Peyer's patch (tissue), 4 donors: ENCODE measurements at regions not wholly inside any gene's neighbourhood (a gene's known extent, or its start where the extent isn't known, plus 50 kb on each side); places are given as distances from the start of the nearest gene placed in this dataset.

ENCODE experiments used
- POLR2A ChIP-seq, 2 donors: fragments of 450-650 bp; IDR thresholded peaks; one replicate each; pipeline ENCODE4 v1.5.1; 2017; ENCODE audit warnings: antibody characterized with exemption in 2 of 2, mild to moderate bottlenecking in 2 of 2, moderate library complexity in 2 of 2
- TF ChIP-seq, protein P1 (sequence below), 6 experiments: fragments of 450-650 bp in 4 of 6; fragments of 200-600 bp in 2 of 6; sonication (generic) in 1 of 6; IDR thresholded peaks; one replicate each; pipeline ENCODE4 v1.5.1; 2017 to 2019; ENCODE audit warnings: antibody characterized with exemption in 6 of 6, mild to moderate bottlenecking in 3 of 6, moderate library complexity in 1 of 6

DNA sequence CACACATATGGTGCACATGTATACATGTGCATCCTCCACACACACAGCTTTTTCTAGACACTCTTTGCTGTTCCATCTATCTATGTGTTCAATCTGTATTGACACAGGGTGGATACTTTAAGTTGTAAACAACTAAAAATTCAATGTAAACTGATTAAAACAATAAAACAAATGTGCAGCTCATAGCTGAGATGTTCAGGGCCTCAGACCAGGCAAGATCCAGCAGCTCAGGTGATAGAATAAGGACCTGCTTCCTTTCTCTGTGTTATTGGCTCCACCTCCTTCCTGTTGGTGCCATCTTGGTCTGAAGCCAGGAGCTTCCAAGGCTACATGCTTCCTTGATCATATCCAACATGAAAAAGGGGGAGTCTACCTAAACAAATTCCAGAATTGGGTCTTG is 158.1 kb upstream of the RFLNA start:
- TF ChIP-seq POLR2A (IDR thresholded peaks at IDR 0.05): no peak
- TF ChIP-seq, protein P1, sequence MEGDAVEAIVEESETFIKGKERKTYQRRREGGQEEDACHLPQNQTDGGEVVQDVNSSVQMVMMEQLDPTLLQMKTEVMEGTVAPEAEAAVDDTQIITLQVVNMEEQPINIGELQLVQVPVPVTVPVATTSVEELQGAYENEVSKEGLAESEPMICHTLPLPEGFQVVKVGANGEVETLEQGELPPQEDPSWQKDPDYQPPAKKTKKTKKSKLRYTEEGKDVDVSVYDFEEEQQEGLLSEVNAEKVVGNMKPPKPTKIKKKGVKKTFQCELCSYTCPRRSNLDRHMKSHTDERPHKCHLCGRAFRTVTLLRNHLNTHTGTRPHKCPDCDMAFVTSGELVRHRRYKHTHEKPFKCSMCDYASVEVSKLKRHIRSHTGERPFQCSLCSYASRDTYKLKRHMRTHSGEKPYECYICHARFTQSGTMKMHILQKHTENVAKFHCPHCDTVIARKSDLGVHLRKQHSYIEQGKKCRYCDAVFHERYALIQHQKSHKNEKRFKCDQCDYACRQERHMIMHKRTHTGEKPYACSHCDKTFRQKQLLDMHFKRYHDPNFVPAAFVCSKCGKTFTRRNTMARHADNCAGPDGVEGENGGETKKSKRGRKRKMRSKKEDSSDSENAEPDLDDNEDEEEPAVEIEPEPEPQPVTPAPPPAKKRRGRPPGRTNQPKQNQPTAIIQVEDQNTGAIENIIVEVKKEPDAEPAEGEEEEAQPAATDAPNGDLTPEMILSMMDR (IDR thresholded peaks at IDR 0.05): no peak
